LNCAP (cell line): ENCODE measurements at regions not wholly inside any gene's neighbourhood (a gene's known extent, or its start where the extent isn't known, plus 50 kb on each side); places are given as distances from the start of the nearest gene placed in this dataset.

Experiments used
- CTCF ChIP-seq: fragments of 450-650 bp; IDR thresholded peaks from 2 replicates; pipeline ENCODE4 v1.5.1; 2017; ENCODE audit warnings: mild to moderate bottlenecking

DNA sequence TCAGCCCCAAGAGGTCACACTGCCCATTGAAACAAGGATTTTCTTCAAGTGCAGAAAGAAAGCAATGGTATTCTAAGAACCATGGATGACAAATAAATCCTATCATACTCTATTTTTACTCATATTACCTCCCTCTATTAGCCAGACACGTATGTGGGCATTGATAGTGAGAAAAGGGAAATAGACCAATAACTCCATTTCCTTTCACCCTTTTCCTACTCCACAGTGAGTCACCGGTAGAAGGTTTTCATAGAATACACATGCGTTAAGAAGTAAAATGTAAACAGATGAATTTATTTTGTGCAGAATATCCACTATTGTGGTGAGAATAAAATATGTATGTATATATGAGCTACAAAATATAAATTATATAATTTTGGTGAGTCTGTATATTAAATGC, 568.9 kb upstream of the ADGRL4 start:
- no peak for TF ChIP-seq CTCF

GRCh38 chr1:79568411-79568810, 561.9 kb upstream of the ADGRL4 start:
- TF ChIP-seq CTCF, result no peak

- TF ChIP-seq CTCF, result no peak
Measured at GRCh38 chr1:79561521-79561978, 555.0 kb upstream of the ADGRL4 start.

- TF ChIP-seq CTCF, result no peak; the same call in 1 of the 2 replicates
Measured at GRCh38 chr1:79556189-79556588, 549.7 kb upstream of the ADGRL4 start.

DNA sequence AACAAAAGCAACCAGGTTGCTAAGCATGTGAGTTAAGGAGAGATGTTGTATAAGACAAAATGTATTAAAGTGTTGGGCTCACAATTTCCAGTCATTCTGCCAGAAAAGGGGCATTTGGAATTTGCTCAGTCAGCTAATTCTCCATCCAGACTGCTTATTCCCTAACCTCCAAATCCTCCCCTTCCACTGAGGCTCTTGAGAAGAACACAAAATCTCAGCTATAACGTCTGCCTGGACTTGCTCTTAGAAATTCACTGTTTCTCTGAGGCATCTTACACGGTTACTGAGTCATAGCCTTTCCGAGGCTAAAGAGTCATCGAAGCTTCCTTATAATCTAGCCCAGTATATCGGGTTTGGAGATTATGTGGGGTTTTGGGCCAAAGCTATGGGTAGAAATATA, 548.2 kb upstream of the ADGRL4 start:
- no peak for TF ChIP-seq CTCF

DNA sequence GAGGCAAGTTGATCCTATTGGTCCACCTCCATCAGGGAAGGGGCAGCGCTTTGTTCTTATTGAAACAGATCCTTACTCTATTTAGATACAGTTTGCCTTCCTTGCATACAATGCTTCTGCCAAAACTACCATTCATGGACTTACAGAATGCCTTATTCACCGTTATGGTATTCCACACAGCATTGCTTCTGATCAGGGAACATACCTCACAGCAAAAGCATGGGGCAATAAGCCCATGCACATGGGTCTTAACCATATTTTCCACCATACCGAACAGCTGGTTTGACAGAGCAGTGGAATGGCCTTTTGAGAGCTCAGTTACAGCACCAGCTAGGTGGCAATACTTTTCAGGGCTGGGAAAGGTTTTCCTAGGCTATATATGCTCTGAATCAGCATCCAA, 544.8 kb upstream of the ADGRL4 start:
- TF ChIP-seq CTCF, result no peak

DNA sequence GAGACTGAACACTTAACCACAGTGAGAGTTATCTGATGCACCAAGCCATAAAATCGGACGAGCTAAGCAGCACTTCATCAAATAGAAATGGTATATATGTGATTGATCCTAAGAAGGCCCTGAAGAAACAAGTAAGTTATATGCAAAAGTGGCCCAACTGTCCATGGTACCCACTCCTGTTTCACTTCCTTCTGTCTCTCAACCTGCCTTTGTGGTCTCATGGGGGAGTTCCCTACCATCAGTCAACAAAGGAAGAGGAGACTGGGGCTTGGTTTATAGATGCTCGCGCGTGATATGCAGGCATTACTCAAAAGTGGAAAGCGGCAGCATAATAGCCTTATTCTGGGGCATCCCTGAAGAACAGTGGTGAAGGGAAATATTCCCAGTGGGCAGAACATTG, 543.9 kb upstream of the ADGRL4 start:
- no peak for TF ChIP-seq CTCF

DNA sequence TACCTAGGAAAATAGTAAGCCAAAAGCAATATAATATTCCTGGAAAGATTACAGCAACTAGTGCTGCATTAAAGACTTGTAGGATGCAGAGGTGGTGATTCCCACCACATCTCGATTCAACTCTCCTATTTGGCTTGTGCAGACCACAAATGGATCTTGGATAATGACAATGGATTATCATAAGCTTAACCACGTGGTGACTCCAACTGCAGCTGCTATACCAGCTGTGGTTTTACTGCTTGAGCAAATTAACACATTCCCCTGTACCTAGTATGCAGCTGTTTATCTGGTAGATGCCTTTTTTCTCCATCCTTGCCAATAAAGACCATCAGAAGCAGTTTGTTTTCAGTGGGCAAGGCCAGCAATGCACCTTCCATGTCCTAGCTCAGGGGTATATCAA, 542.7 kb upstream of the ADGRL4 start:
- TF ChIP-seq CTCF, result no peak
